Neuronal stem cell (in vitro differentiated cells): ENCODE measurements at regions not wholly inside any gene's neighbourhood (a gene's known extent, or its start where the extent isn't known, plus 50 kb on each side); places are given as distances from the start of the nearest gene placed in this dataset.
"Not testable (repeated sequence)": the region's sequence is repeated elsewhere in the genome, so short reads cannot be mapped to it uniquely, and the experiment has no call there.

Experiments
- DNase-seq: peaks from one replicate; pipeline ENCODE4 v3.0.0-alpha.2; 2013; ENCODE audit warnings: low spot score
- H2AFZ ChIP-seq: one replicate; pipeline ENCODE4 v1.6.1; 2013; ENCODE audit warnings: mild to moderate bottlenecking, low read length, inconsistent platforms
- H2AK5ac ChIP-seq: 2 replicates; pipeline ENCODE4 v1.6.1; 2013; ENCODE audit warnings: low read depth, mild to moderate bottlenecking, inconsistent platforms, low read length, moderate library complexity, mixed read lengths
- H2BK120ac ChIP-seq: 2 replicates; pipeline ENCODE4 v1.6.1; 2013; ENCODE audit warnings: low read depth, mild to moderate bottlenecking, inconsistent platforms, low read length, moderate library complexity, mixed read lengths
- H2BK12ac ChIP-seq: one replicate; pipeline ENCODE4 v1.6.1; 2013; ENCODE audit warnings: low read length, inconsistent platforms
- H2BK15ac ChIP-seq: 2 replicates; pipeline ENCODE4 v1.6.1; 2013; ENCODE audit warnings: mild to moderate bottlenecking, low read length, inconsistent platforms, mixed read lengths
- H2BK5ac ChIP-seq: one replicate; pipeline ENCODE4 v1.6.1; 2013; ENCODE audit warnings: inconsistent platforms, mild to moderate bottlenecking, low read length, moderate library complexity
- H3K14ac ChIP-seq: one replicate; pipeline ENCODE4 v1.6.1; 2013; ENCODE audit warnings: low read length, inconsistent platforms
- H3K18ac ChIP-seq: 2 replicates; pipeline ENCODE4 v1.6.1; 2013; ENCODE audit warnings: low read length, inconsistent platforms
- H3K23ac ChIP-seq: 2 replicates; pipeline ENCODE4 v1.6.1; 2013; ENCODE audit warnings: low read depth, mild to moderate bottlenecking, mixed read lengths, low read length, inconsistent platforms; ENCODE audit not compliant: poor library complexity
- H3K27ac ChIP-seq: replicated peaks from 3 replicates; pipeline ENCODE4 v1.5.1; 2013; ENCODE audit warnings: low read length, inconsistent platforms
- H3K27me3 ChIP-seq, 3 experiments: 2 replicates each; pipeline ENCODE4 v1.6.1; 2013; ENCODE audit warnings: low read length in 3 of 3, mild to moderate bottlenecking in 2 of 3, inconsistent platforms in 1 of 3, low read depth in 1 of 3, mixed read lengths in 1 of 3, moderate library complexity in 1 of 3; ENCODE audit not compliant: control insufficient read depth in 3 of 3, insufficient read depth in 3 of 3
- H3K36me3 ChIP-seq, 2 donors: replicated peaks in 1 of 2; 2 replicates each; pipeline ENCODE4 v1.6.1; 2013; ENCODE audit warnings: low read length in 2 of 2; ENCODE audit not compliant: control insufficient read depth in 2 of 2, insufficient read depth in 2 of 2
- H3K4ac ChIP-seq: 2 replicates; pipeline ENCODE4 v1.6.1; 2013; ENCODE audit warnings: inconsistent platforms, mild to moderate bottlenecking, low read length, moderate library complexity
- H3K4me1 ChIP-seq, 2 donors: 1 replicate in 1 of 2; 2 replicates in 1 of 2; pipeline ENCODE4 v1.6.1; 2013; ENCODE audit warnings: low read length in 2 of 2, low read depth in 1 of 2; ENCODE audit not compliant: control insufficient read depth in 2 of 2, insufficient read depth in 1 of 2
- H3K4me2 ChIP-seq: one replicate; pipeline ENCODE4 v1.6.1; 2013; ENCODE audit warnings: mild to moderate bottlenecking, low read length, inconsistent platforms; ENCODE audit not compliant: insufficient read depth, poor library complexity, severe bottlenecking
- H3K4me3 ChIP-seq, 2 donors: 2 replicates each; pipeline ENCODE4 v1.5.1; 2013; ENCODE audit warnings: low read length in 2 of 2, mild to moderate bottlenecking in 2 of 2, inconsistent platforms in 1 of 2, moderate library complexity in 1 of 2
- H3K79me1 ChIP-seq: one replicate; pipeline ENCODE4 v1.6.1; 2013; ENCODE audit warnings: low read depth, mild to moderate bottlenecking, inconsistent platforms, low read length, moderate library complexity
- H3K9ac ChIP-seq: one replicate; pipeline ENCODE4 v1.6.1; 2013; ENCODE audit warnings: mild to moderate bottlenecking, low read depth, low read length, inconsistent platforms; ENCODE audit not compliant: poor library complexity
- H3K9me3 ChIP-seq, 2 donors: replicated peaks in 1 of 2; 2 replicates each; pipeline versions ENCODE3 to v1.6.1; 2013; ENCODE audit warnings: low read length in 2 of 2, mild to moderate bottlenecking in 2 of 2, inconsistent platforms in 1 of 2, low read depth in 1 of 2, mixed read lengths in 1 of 2, moderate library complexity in 1 of 2; ENCODE audit not compliant: control insufficient read depth in 2 of 2, insufficient read depth in 1 of 2
- H4K8ac ChIP-seq: one replicate; pipeline ENCODE4 v1.6.1; 2013; ENCODE audit warnings: low read depth, mild to moderate bottlenecking, inconsistent platforms, low read length, moderate library complexity
- H4K91ac ChIP-seq: one replicate; pipeline ENCODE4 v1.6.1; 2013; ENCODE audit warnings: low read length, low read depth, mild to moderate bottlenecking, inconsistent platforms; ENCODE audit not compliant: poor library complexity
- WGBS, 2 donors: extraction: QIAGEN DNeasy Blood & Tissue Kit; methylation state at CpG; one replicate each; pipeline ENCODE4 v1.1.7; 2013; ENCODE audit warnings: missing lambda C conversion rate in 2 of 2, mixed read lengths in 1 of 2; ENCODE audit not compliant: insufficient read length in 2 of 2, insufficient replicate concordance in 1 of 2; ENCODE audit errors: extremely low coverage in 2 of 2; 5-methylcytosine and 5-hydroxymethylcytosine counted together

DNA sequence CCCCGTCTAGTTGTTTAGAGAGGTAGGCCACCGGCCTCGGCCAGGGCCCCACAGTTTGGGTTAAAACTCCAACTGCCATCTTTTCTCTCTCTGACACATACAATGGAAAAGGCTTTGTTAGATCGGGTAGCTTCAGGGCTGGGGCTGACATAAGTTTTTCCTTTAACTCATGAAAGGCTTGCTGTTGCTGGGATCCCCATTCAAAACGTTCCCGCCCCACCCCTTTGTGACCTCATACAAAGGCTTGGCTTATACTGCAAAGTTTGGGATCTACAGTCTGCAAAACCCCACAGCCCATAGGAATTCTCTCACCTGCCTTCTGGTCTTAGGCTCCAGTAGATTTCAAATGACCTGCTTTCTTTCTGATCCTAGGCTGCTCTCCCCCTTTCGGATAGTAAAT, 154.1 kb downstream of the UNC93B1 start:
- not testable (repeated sequence) for H2BK120ac ChIP-seq, H2BK15ac ChIP-seq, DNase-seq, H3K23ac ChIP-seq, H3K4ac ChIP-seq, H3K36me3 ChIP-seq, H3K27me3 ChIP-seq, H3K79me1 ChIP-seq, H2AK5ac ChIP-seq, H3K9me3 ChIP-seq, H2BK5ac ChIP-seq, H2BK12ac ChIP-seq, H4K8ac ChIP-seq, H3K27ac ChIP-seq, H3K4me1 ChIP-seq, H3K4me2 ChIP-seq, H3K4me3 ChIP-seq, H3K18ac ChIP-seq, H3K9ac ChIP-seq, H2AFZ ChIP-seq, H3K14ac ChIP-seq, H4K91ac ChIP-seq
- WGBS, 2 donors, result no CpG with 5 or more reads among the region's 7 CpGs

- WGBS, 2 donors, result no CpG with 5 or more reads among the region's 25 CpGs
- not testable (repeated sequence) for H3K4me3 ChIP-seq, H3K9me3 ChIP-seq, H3K4ac ChIP-seq, H3K18ac ChIP-seq, H3K27me3 ChIP-seq, H2AK5ac ChIP-seq, H2BK15ac ChIP-seq, H3K14ac ChIP-seq, H2BK5ac ChIP-seq, H3K4me2 ChIP-seq, H2BK12ac ChIP-seq, H2AFZ ChIP-seq, H3K27ac ChIP-seq, DNase-seq, H3K79me1 ChIP-seq, H4K8ac ChIP-seq, H3K9ac ChIP-seq, H2BK120ac ChIP-seq, H3K36me3 ChIP-seq, H4K91ac ChIP-seq, H3K23ac ChIP-seq, H3K4me1 ChIP-seq
These were observed 155.7 kb downstream of the UNC93B1 start for GRCh38 chr11:67847896-67848875.

DNA sequence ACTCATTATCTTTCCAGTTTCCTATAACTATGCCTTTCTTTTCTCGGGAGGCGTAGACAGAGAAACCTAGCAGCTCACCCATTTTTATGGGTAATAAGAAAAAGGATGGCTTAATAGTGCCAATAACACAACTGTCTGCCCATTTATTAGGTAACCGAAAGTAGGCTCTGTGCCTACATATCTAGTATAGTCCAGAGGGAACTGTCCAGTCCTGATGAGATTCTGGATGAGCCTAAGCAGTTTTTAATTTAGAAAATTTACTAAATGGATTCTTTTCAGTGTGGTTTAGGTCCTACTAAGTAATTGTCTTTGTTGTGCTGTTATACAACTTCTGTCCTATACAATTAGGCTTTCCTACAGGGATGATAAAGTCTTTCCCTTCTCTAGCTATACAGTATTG, 157.6 kb downstream of the UNC93B1 start:
- H3K4me2 ChIP-seq, H3K36me3 ChIP-seq, H3K79me1 ChIP-seq, H3K14ac ChIP-seq, H3K9me3 ChIP-seq, H3K4me1 ChIP-seq, H2AFZ ChIP-seq, H4K91ac ChIP-seq, H4K8ac ChIP-seq, H3K23ac ChIP-seq, DNase-seq, H2AK5ac ChIP-seq, H2BK12ac ChIP-seq, H3K4me3 ChIP-seq, H2BK15ac ChIP-seq, H3K27ac ChIP-seq, H2BK5ac ChIP-seq, H2BK120ac ChIP-seq, H3K27me3 ChIP-seq, H3K9ac ChIP-seq, H3K18ac ChIP-seq, H3K4ac ChIP-seq: not testable (repeated sequence)
- no CpG with 5 or more reads among the region's 3 CpGs for WGBS, 2 donors

GRCh38 chr11:67845296-67845695, 158.6 kb downstream of the UNC93B1 start:
- H3K9me3 ChIP-seq, H3K18ac ChIP-seq, DNase-seq, H2BK15ac ChIP-seq, H4K91ac ChIP-seq, H3K14ac ChIP-seq, H3K4me3 ChIP-seq, H2AFZ ChIP-seq, H3K4me2 ChIP-seq, H3K27me3 ChIP-seq, H2BK12ac ChIP-seq, H3K79me1 ChIP-seq, H3K23ac ChIP-seq, H2AK5ac ChIP-seq, H2BK5ac ChIP-seq, H3K9ac ChIP-seq, H3K4me1 ChIP-seq, H4K8ac ChIP-seq, H3K27ac ChIP-seq, H2BK120ac ChIP-seq, H3K36me3 ChIP-seq, H3K4ac ChIP-seq: not testable (repeated sequence)
- WGBS, 2 donors, result no CpG with 5 or more reads among the region's 5 CpGs
